HG03575 (cell line): ENCODE measurements at regions not wholly inside any gene's neighbourhood (a gene's known extent, or its start where the extent isn't known, plus 50 kb on each side); places are given as distances from the start of the nearest gene placed in this dataset.
"Not testable (repeated sequence)": the region's sequence is repeated elsewhere in the genome, so short reads cannot be mapped to it uniquely, and the experiment has no call there.

Experiments
- ATAC-seq: cut with Tn5 transposase; IDR thresholded peaks from one replicate; pipeline ENCODE4 v1.9.1; 2021; ENCODE audit not compliant: unreplicated experiment, insufficient number of reproducible peaks, low FRiP score; ENCODE audit errors: extremely low read depth

DNA sequence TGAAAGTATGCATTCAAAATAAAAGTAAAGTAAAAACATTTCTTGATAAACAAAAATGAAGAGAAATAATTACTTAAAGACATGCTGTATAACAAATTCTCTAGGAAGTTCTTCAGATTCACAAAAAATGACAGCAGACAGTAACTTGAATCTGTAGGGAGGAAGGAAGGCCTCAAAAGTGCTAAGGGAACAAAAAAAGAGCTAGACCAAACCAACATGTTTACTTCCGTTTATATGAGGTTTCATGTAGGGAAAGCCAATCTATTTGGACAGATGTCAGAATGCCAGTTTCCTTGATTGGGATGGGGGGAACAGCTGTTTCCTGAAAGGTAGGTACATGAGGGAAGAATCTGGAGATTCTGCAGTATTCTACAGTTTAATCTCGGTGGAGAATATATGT is 1244.5 kb downstream of the RPIA start:
- not testable (repeated sequence) for ATAC-seq

DNA sequence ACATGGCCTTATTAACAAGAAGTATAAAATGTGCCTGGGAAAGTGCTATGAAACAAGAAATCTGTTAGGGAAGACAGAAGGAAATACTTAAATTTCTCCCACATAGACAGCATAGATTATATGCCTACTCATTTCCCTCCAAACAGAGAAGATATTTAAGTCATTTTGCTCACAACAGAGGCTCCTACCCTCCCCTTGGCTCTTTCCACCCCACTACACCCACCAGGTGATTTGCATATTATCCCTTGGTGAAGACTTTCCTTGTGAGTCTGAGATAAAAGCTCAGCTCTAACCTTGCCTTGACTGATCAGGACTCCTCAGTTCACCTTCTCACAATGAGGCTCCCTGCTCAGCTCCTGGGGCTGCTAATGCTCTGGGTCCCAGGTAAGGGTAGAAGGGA is 1245.1 kb downstream of the RPIA start:
- not testable (repeated sequence) for ATAC-seq

DNA sequence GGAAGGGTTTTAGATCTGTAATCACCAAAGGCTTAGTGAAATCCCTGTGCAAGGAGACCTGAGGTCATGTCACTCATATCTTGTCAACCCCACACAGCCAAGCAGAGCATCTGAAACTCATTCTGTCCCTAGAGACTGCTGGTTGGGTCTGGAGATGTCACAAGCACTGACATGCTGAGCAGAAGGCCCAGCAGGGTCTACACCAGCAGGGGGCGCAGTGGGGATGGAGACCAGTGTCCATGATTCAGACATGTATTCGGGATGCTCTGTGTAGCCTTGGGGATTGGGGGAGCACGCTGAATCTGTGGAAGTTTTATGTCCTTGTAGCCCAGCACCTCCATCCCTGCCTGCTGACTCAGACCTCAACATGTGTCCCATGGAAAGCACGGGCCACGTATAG is 1247.3 kb downstream of the RPIA start:
- ATAC-seq, result peak; percentile 90

DNA sequence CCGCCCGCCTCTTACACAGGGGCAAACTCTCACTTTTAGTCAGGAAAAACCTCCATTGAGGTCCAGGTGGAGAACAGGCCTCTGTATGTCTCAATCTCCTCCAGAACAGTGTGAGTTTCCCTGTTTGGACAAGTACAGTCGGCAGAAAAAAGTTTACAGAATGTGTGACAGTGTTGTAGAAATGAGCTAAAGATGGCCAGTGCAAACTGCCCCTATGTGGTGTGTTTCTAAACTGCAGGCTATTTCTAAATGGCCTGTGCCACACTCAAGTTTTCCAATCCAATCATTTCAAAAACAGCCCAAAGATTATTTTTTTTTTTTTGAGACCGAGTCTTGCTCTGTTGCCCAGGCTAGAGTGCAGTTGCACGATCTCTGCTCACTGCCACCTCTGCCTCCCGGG is 1252.8 kb downstream of the RPIA start:
- ATAC-seq, result not testable (repeated sequence)

DNA sequence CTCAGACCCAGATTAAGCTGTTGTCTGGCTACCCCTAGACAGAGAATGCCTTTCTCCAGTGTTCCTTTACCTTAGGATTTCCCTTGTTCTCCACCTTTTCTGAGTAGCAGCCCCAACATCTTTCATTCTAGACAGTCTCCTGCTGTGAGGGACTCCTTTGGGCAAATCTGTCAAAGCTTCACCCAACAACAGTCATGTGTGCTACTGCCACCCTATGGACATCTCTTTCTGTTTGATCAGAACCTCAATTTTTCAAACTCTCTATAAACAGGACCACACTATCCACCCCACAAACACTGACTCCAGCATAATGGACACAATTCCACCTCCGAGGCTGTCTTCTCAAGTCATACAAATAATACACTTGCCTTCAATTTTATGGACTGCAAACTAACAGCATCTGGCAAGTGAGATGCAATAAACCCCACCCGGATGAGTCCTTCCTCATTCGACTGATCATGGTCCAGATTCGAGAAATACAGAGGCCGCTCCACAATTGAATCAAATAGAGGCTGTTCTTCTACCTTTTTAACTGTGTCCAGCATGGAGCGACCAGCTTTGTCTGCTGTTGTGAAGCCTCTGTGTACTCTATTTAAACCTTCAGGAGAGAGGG is 1253.6 kb downstream of the RPIA start:
- ATAC-seq, result not testable (repeated sequence)

DNA sequence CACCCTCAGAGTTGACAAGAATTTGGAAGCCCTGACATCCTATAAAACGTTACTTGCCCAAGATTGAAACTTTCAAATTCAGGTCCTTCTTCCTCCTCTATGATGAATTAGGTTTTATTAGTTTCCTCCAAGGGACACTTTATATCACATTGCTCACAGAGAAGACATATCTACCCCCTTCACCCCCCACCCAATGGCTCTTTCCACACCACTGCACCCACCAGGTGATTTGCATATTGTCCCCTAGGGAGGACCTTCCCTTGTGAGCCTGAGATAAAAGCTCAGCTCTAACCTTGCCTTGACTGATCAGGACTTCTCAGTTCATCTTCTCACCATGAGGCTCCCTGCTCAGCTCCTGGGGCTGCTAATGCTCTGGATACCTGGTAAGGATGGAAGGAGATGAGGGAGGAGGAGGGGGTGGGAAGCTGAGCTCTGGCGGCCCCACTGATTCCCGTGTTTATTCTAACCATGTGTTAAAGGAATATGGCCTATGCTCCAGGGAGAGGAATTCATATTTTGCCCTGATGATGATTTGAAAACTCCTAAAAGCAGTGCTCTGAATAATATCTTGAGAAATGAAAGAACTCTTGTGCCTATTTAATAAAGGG is 1255.8 kb downstream of the RPIA start:
- not testable (repeated sequence) for ATAC-seq

DNA sequence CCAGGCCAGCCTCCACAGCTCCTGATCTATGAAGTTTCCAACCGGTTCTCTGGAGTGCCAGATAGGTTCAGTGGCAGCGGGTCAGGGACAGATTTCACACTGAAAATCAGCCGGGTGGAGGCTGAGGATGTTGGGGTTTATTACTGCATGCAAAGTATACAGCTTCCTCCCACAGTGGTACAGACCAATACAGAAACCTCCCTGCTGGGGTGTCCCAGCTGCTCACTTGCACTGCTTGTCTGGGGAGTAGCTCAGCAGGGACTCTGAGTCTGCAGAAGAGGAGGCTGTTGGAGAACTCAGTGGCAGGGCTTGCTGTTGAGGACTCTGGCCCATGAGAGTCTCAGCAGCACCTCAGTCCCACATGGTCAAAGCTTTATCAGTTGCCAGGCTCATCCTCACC is 1256.6 kb downstream of the RPIA start:
- ATAC-seq, result peak; percentile 70

DNA sequence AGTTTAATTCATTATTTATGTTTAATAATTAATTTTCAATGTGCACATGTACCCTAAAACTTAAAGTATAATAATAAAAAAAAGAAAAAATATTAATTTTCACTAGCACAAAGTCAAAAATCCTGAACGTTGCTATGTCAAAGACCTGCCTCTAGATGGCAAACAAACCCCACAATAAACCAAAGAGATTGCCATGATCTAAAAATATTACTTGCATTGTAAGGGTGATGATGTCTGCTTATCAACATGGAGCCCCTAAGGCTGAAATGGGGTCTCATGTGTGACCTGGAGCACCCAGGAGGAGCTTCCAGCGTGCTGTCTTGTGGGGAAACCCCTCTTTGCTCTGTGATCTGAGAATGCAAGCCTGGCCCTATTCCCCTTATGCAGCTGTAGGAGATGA is 1259.3 kb downstream of the RPIA start:
- ATAC-seq, result not testable (repeated sequence)

DNA sequence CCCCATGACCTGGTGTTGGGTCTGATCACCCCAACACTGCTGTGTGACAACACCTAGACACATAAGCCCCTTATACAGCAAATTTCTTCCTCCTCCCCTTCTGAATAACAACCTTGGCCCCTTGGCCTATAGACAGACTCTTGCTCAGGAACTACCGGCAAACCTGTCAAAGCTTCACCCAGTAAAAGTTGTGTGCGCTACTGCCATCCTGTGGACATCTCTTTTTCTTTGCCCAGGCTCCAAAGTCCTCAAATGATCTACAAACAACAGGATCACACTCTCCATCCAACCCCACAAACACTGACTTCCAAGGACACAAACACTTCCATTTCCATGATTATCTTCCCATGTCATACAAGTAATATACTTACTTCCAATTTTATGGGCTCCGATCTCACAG is 1265.8 kb downstream of the RPIA start:
- ATAC-seq, result not testable (repeated sequence)

DNA sequence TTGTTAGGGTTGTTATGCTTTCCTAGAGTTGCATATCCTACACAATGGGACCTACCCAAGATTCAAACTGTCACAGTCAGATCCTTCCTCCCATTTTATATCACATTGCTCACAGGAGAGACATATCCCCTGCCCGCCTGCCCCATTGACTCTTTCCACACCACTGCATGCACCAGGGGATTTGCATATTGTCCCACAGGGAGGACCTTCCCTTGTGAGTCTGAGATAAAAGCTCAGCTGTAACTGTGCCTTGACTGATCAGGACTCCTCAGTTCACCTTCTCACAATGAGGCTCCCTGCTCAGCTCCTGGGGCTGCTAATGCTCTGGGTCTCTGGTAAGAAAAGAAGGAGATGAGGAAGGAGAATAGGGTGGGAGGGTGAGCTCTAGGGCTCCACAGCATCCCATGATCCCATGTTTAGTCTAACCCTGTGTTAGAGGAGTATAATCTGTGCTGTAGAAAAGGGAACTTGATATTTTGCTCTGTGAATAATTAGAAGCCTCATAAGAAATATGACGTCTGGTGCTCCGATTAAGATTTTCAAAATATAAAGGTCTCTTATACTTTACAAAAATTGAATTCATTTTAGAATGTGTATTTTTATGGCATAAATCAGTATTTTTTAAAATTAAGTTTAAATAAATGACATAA is 1268.4 kb downstream of the RPIA start:
- ATAC-seq, result not testable (repeated sequence)

DNA sequence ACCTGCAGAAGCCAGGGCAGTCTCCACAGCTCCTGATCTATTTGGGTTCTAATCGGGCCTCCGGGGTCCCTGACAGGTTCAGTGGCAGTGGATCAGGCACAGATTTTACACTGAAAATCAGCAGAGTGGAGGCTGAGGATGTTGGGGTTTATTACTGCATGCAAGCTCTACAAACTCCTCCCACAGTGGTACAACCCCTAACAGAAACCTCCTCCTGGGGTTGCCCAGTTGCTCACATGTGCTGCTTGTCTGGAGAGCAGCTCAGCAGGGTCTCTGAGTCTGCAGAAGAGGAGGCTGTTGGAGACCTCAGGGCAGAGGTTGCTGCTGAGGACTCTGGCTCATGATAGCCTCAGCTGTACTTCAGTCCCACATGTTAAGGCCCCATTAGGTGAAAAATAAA is 1269.1 kb downstream of the RPIA start:
- ATAC-seq, result not testable (repeated sequence)

DNA sequence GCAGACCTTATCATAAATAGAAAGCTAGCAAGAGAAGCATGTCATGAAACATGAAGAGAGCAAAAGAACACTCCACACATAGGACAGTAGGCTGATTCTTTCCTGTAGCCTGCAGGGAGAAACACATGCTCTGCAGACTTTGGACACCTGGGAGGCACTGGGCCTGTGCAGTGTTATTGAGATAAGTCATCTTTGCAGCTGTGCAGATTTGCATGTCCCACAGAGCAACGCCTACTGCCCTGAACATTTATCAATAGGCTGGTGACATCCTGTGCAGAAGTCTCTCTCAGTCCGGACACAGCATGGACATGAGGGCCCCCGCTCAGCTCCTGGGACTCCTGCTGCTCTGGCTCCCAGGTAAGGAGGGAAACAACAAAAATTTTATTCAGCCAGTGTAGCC is 1277.1 kb downstream of the RPIA start:
- ATAC-seq, result peak; percentile 95

DNA sequence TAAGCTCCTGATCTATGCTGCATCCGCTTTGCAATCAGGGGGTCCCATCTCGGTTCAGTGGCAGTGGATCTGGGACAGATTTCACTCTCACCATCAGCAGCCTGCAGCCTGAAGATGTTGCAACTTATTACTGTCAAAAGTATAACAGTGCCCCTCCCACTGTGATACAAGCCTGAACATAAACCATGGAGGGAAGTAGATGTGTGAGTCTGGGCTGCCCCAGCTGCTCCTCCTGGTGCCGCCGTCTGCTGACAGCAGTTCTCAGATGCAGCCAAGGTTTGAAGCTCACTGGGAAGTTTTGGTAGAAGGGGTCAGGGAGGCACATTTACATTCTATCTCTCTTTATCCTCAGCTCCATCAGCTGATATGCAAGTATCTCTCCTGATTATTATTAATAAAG is 1277.7 kb downstream of the RPIA start:
- ATAC-seq, result not testable (repeated sequence)

DNA sequence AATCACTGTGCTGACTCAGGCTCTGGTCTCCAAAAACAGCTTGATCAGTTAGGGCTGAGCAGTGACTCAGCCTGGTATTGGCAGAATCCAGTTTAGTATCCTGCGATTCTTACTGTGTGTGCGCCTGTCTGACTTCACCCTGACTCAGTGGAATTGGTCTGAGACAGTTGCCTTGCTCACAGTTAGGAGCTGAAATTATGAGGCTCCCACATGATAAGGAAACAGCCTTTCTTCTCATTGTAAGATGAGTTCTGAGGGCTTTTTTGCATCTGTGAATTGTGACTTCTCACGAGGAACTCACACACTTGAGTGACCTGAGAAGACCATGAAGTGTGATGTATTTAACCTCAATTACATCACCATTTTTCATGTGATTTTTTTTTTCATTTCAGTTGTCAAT is 1282.4 kb downstream of the RPIA start:
- ATAC-seq, result not testable (repeated sequence)

DNA sequence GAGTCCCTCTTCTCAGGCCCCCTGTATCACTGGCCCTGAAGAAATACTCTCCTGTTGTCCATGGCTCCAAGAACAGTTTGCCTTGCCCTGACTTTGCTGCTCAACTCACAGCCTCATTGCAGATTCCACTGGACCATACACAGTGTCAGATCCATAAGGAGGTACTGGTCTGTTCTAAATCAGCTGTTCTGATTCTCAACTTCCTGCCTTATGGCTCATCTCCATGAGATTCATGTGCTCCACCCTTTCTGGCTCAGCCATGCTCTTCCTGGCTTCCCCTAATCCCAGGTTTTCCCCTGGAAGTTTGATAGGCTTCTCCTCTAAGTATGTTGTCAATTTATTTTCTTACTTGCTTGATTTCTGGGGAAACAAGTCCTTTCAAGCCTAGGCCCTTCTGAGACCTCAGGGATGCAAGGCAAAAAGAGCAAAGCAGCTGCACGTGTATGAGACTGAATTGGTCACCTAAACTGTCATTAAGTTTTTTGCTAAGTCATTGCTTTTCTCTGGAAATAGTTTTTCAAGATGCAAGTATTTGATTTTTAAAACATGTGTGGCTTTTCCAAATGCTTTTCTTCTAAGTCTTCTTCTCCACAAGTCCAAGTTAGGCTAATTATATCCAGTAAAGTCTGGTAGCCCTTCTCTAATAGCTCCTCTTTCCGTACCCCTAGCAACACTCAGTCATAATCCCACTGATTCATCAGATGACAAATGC is 1288.5 kb downstream of the RPIA start:
- ATAC-seq, result not testable (repeated sequence)

DNA sequence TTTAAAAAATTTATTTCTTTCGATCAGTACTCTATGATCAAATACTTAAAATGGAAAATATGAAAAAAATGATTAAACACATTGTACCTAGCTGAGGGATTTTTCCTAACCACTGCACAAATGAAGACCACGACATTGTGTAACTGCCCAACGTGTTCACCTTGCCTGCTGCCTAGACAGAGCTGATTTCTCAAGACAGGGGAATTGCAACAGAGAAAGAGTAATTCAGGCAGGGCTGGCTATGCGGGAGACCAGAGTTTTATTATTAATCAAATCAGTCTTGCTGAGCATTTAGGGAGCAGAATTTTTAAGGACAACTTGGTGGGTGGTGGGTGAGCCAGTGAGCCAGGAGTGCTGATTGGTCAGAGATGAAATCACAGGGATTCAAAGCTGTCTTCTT is 1290.8 kb downstream of the RPIA start:
- ATAC-seq, result not testable (repeated sequence)

DNA sequence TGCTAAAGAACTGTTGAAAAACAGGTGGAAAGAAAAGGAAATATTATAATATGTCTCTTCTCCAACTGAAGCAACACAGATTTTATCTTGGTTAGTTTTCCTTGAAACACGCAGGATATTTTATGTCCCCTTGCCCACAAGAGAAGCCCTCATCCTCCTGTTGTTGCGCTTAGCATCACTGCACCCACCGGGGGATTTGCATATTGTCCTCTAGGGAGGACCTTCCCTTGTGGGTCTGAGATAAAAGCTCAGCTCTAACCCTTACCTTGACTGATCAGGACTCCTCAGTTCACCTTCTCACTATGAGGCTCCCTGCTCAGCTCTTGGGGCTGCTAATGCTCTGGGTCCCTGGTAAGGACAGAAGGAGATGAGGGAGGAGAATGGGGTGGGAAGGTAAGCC is 1294.2 kb downstream of the RPIA start:
- not testable (repeated sequence) for ATAC-seq

DNA sequence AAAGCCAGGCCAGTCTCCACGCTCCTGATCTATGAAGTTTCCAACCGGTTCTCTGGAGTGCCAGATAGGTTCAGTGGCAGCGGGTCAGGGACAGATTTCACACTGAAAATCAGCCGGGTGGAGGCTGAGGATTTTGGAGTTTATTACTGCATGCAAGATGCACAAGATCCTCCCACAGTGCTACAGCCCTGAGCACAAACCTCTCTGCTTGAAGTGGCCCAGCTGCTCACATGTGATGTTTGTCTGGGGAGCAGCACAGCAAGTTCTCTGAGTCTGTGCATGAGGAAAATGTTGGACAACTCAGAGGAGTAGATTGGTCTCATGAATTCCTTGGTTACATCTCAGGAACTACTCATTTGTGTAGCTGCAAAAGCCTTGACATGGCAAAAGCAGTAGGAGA is 1295.1 kb downstream of the RPIA start:
- ATAC-seq, result not testable (repeated sequence)

DNA sequence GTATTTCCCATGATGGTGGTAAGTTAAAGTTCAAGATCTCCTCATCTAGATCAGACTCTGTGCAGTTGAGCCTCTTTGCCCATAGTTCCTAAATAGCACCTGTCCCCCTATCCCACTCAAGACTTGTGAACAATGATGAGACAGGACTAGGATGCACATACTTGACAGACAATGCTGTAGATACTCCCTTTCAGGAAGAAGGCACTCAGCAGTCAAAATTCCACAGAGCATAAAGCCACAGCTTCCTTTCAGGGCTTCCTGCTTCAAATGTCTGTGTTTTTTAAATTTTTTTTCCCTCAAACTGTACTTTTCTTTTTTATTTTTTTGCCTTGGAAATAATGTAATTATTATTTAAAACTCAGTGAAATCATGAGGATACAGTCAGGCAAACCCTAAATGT is 1305.3 kb downstream of the RPIA start:
- ATAC-seq, result not testable (repeated sequence)

DNA sequence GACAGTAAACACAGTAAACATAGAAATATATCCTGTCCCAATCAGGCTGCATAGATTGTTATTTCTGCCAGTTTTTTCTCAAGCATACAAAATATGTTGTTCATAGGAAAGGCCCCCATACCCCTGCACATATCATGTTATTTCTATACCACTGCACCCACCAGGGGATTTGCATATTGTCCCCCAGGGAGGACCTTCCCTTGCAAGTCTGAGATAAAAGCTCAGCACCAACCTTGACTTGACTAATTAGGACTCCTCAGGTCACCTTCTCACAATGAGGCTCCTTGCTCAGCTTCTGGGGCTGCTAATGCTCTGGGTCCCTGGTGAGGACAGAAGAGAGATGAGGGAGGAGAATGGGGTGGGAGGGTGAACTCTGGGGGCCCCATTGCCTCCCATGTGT is 1313.1 kb downstream of the RPIA start:
- not testable (repeated sequence) for ATAC-seq
